HepG2 (cell line): ENCODE measurements at regions not wholly inside any gene's neighbourhood (a gene's known extent, or its start where the extent isn't known, plus 50 kb on each side); places are given as distances from the start of the nearest gene placed in this dataset.

Source experiments
- SP2 ChIP-seq: sonication (generic); formaldehyde crosslinking; IDR thresholded peaks from 2 replicates; pipeline ENCODE4 v1.5.1; 2020; ENCODE audit warnings: mild to moderate bottlenecking, missing genetic modification reagents
- ZNF747 ChIP-seq: sonication (generic); formaldehyde crosslinking; IDR thresholded peaks from 2 replicates; pipeline ENCODE4 v1.8.1; 2023; ENCODE audit warnings: missing genetic modification reagents, mild to moderate bottlenecking, borderline replicate concordance
- ZZZ3 ChIP-seq: sonication (generic); formaldehyde crosslinking; IDR thresholded peaks from 2 replicates; pipeline ENCODE4 v1.4.0; 2020; ENCODE audit warnings: missing genetic modification reagents, mild to moderate bottlenecking, borderline replicate concordance

DNA sequence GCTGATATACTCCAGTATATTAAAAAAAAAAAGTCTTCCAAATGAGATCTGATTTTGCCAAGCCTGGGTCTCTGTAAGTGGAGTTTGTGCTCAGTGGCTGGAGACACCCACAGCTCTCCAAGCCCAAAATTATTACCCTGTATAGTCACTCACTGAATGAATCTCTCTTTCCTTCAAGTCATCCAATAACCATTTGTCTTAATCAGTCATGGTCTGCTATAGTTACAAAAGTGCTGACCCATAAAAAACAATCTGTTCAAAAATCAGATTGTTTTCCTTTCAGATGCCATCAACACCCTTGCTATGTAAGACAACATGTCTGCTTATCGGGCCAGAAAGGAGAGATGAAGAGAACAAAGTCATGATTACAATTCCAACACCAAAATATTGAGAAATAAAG lies 159.4 kb upstream of the FST start:
- TF ChIP-seq ZZZ3 (no peak), SP2 (CRISPR knock-in tag) (no peak), ZNF747 (no peak)
